NOMO-1 treated with DMSO at 0.1 percent for 48 hours (cell line): ENCODE measurements at regions not wholly inside any gene's neighbourhood (a gene's known extent, or its start where the extent isn't known, plus 50 kb on each side); places are given as distances from the start of the nearest gene placed in this dataset.

Experiments
- DNase-seq: peaks from one replicate; lab custom pipeline; 2025; ENCODE audit not compliant: unreplicated experiment; lab: John Stamatoyannopoulos, UW

GRCh38 chr2:242022550-242023290 lies 153.2 kb downstream of the RTP5 start:
- DNase-seq, result no peak

DNA sequence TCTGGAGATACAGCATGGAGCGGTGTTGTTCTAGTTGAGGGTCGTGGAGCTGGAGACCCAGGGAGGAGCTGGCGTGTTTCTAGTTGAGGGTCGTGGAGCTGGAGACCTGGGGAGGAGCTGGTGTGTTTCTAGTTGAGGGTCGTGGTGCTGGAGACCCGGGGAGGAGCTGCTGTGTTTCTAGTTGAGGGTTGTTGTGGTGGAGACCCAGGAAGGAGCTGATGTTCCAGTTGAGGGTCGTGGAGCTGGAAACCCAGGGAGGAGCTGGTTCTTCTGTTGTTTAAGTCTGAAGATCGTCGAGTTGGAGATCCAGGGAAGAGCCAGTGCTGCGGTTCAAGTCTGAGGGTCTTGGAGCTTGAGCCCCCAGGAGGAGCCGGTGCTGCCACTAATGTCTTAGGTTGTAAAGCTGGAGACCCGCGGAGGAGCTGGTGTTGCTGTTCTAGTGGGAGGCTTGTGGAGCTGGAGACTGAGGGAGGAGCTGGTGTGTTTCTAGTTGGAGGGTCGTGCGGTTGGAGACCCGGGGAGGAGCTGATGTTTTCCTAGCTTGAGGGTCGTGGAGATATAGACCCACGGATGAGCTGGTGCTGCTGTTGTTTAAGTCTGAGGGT lies 155.3 kb downstream of the RTP5 start:
- no peak for DNase-seq

DNA sequence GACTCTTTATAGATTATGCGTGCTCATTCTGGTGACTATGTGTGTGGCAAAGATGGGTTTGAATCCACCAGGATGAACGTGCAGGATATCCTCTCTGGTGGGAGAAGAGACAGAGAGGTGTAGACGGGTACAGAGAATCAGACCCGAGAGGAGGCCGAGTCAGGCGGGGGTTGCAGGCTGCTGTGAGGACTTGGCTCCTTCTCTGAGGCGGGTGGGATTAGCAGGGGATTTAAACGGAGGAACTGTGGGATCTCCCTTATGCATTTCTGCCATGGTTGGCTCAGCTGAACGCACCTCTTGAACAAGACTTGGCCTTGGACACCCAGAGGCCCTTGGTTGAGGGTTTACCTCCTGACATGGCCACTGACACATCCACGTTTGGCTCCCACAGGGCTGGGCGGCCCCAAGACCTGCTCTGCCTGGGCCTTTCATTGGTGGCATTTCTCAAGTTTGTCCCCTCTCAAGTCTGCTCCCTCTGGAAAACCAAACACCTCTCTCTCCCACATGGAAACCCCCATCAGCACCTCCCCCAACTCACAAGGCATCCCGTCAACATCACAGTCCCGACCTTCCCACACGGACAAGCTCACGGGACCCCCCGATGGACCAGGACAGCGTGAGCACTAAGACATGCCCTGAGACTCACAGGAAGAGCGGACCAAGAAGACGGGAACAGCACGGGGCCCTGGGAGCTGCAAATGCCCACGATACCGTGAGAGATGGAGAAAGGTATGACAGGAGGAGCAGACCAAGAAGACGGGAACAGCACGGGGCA lies 158.3 kb downstream of the RTP5 start:
- no peak for DNase-seq

- peak; percentile 17 for DNase-seq
These were observed 160.1 kb downstream of the RTP5 start for GRCh38 chr2:242029422-242030225.

GRCh38 chr2:242030226-242030575 lies 160.7 kb downstream of the RTP5 start:
- DNase-seq, result no peak

- no peak for DNase-seq
These were observed 161.3 kb downstream of the RTP5 start for GRCh38 chr2:242030858-242031257.

DNA sequence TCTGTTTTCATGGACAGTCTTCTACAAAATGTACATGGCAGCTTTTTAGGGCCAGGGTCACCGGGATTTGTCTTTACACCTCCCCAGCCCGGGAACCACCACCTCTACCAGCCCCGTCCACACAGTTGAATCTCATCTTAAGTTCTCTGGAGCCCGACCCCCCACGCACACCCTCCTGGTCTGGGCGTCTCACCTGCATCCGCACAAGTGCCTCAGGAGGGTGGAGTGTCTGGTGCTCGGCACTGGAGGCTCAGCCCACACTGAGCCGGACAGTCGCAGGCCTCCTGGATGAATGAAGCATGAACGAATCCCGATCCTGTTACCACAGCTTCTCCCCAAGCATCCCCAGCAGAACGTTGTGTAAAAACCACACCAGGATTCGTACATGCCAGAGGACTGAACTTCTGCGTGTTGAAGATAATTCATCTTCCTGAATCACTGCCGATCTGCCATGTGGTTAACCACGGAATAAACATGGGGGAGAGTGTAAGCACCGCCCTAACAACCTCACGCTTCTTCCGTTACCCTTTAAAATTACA lies 162.0 kb downstream of the RTP5 start:
- DNase-seq, result peak; percentile 86

GRCh38 chr2:242032780-242033656 lies 163.5 kb downstream of the RTP5 start:
- no peak for DNase-seq

DNA sequence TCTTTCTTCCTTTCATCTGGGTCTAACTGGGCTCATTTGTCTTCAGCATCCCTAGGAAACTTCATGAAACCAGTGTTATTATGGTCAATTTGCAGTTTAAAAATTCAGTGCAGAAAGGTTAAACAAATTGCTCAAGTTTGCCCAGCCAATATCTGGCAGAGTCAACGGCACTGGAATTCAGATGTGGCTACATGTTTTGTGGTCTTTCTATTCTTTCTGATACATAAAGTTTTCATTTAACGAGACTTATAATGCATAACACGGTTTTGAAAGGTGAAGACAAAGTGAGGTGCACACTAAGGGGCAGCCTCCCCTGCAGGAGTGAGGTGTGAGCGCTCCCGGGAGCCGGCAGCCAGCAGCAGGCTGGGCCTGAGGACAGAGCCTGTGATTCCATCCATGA lies 164.6 kb downstream of the RTP5 start:
- DNase-seq, result no peak

DNA sequence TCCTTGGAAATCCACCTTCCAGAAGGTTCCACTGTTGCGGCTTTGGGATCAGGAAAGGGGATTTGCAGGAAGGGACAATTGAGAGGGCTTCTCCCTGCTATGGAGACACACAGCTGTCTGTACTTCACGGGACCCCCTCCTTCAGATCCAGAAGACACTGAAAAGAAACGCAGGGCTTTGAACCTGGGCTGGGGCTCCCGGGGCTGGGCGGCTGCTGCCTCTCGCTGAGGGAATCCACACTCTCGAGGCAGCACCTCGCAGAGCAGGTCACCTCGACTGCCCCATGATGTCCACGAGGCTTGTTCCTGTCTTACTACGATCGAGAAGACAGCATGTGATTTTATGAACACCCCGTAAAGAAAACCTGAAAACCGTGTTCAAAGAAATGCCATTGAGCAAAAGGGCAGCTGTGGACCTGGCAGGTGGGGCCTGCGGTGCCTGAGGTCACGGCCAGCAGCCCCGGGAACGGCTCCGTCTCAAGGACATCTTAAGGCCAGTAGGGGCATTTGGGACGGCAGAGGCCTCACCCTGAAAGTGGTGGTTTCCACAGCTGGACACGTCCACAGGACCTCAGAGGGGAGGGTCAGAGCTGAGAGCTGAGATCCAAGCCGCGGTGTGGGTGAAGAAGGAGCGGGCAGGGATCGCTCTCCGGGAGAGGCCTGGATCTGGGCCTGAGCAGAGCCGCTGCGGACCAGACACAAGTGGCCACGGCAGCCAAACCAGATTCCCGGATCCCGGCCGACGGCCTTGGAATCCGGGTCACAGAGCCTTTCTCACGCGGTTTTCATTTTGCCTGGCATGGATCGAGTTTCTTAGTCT lies 165.7 kb downstream of the RTP5 start:
- no peak for DNase-seq

DNA sequence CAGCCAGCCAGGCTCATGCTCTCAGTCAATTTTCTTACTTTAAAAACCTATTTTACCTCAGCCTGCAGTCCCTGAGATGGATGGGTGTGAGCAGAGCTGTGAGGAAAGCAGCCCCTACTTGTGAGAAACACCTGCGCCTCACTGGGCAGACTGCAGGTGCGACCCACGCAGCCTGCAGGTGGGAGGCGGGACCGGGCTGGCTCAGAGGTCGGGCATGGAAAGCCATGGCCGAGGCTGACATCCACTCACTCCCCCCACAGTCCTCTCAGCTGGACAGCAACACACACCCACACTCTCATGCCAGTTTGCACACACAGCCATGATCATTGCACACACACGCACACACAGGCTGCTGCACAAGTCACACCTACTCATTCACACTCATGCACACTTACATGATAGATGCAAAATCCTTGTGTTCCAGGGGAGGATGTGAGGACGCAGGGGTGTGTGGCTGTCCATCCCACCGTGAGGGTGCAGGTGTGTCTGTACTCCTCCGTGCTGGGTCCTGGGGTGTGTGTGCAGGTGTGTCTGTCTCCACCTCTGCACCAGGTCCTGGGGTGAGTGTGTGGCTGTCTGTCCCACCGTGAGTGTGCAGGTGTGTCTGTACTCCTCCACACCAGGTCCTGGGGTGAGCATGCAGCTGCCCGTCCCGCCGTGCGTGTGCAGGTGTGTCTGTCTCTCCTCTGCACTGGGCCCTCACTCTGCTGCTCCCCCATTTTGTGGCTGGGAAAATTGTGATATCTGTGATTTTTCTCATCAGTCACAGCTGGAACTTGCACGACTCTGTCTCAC lies 166.5 kb downstream of the RTP5 start:
- DNase-seq, result no peak

GRCh38 chr2:242036653-242036950 lies 167.1 kb downstream of the RTP5 start:
- no peak for DNase-seq

- no peak for DNase-seq
These were observed 168.8 kb downstream of the RTP5 start for GRCh38 chr2:242038166-242038927.

GRCh38 chr2:242038928-242039341 lies 169.4 kb downstream of the RTP5 start:
- no peak for DNase-seq

DNA sequence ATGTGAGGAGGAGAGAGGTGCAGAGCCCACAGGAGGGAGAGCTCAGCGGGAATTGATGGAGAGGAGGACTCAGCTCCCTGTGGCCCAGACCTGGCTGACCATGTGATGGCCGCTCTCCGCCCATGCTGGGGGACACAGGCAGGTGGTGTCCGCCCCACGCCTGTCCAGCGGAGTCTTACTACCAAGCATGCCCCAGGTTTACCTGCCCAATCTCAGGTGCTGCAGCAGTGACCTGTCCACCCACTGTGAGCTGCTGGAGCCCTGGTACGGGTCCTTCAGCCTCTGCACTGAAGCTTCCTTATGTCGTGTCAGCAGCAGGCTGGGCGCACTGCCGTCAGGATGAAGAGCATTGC lies 170.8 kb downstream of the RTP5 start:
- no peak for DNase-seq

- no peak for DNase-seq
These were observed 171.2 kb downstream of the RTP5 start for GRCh38 chr2:242040681-242041080.

DNA sequence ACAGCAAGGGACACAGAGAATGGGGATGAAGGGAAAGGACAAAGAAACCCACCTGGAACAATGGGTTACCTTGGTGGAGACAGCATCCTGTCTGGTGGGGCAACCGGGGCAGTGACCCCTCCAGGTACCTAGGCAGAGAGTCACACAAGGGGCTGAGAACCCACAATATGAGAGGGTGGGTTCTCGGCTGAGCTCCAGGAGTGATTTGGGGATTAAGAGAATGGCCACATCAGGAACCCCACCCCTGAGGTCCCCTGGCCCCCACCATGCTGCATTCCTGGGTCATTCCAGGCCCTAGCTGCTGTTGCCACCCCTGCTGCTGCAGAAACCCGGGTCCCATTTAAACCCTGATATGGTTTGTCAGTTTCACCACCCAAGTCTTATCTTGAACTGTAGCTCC lies 172.3 kb downstream of the RTP5 start:
- DNase-seq, result no peak
